ENCODE measurements at regions not wholly inside any gene's neighbourhood (a gene's known extent, or its start where the extent isn't known, plus 50 kb on each side); places are given as distances from the start of the nearest gene placed in this dataset.

- no peaks in the 10 kb centered on the region for H3K9me3 ChIP-seq (ENCODE audit: control insufficient read depth, low read length)
- H3K27ac ChIP-seq (ENCODE audit: insufficient read depth, low read depth, low read length, poor library complexity, severe bottlenecking) = no peak overlapping the region
- H3K27me3 ChIP-seq (ENCODE audit: control insufficient read depth, insufficient read depth, low read length, poor library complexity, severe bottlenecking) = no peaks in the 10 kb centered on the region
- no peaks in the 10 kb centered on the region for H3K36me3 ChIP-seq (ENCODE audit: control insufficient read depth, insufficient read depth, low read length)
- no peaks in the 10 kb centered on the region for H3K4me1 ChIP-seq (ENCODE audit: control insufficient read depth, insufficient read depth, low read length)
- 92 to 93% methylated on average over 5 of the region's 5 CpGs for WGBS, 2 experiments
- H3K4me3 ChIP-seq (ENCODE audit: insufficient read depth, low read depth, low read length) = no peak overlapping the region
Observed at GRCh38 chr7:106423821-106424475, 139.2 kb upstream of the NAMPT start.

GRCh38 chr7:106423111-106423510 is 138.3 kb upstream of the NAMPT start:
- Histone ChIP-seq H3K4me3 (ENCODE audit: insufficient read depth, low read depth, low read length) (no peak overlapping the region), H3K27me3 (ENCODE audit: control insufficient read depth, insufficient read depth, low read length, poor library complexity, severe bottlenecking) (no peaks in the 10 kb centered on the region), H3K4me1 (ENCODE audit: control insufficient read depth, insufficient read depth, low read length) (no peaks in the 10 kb centered on the region), H3K9me3 (ENCODE audit: control insufficient read depth, low read length) (no peaks in the 10 kb centered on the region), H3K27ac (ENCODE audit: insufficient read depth, low read depth, low read length, poor library complexity, severe bottlenecking) (no peak overlapping the region), H3K36me3 (ENCODE audit: control insufficient read depth, insufficient read depth, low read length) (no peaks in the 10 kb centered on the region)
- 94 to 95% methylated on average over 5 of the region's 5 CpGs for WGBS, 2 experiments

GRCh38 chr7:106421181-106421762 is 136.5 kb upstream of the NAMPT start:
- Histone ChIP-seq H3K36me3 (ENCODE audit: control insufficient read depth, insufficient read depth, low read length) (no peaks in the 10 kb centered on the region), H3K9me3 (ENCODE audit: control insufficient read depth, low read length) (no peaks in the 10 kb centered on the region), H3K4me3 (ENCODE audit: insufficient read depth, low read depth, low read length) (no peak overlapping the region), H3K27me3 (ENCODE audit: control insufficient read depth, insufficient read depth, low read length, poor library complexity, severe bottlenecking) (no peaks in the 10 kb centered on the region), H3K4me1 (ENCODE audit: control insufficient read depth, insufficient read depth, low read length) (no peaks in the 10 kb centered on the region), H3K27ac (ENCODE audit: insufficient read depth, low read depth, low read length, poor library complexity, severe bottlenecking) (no peak overlapping the region)
- WGBS, 2 experiments = 94 to 97% methylated on average over 5 to 6 of the region's 6 CpGs

GRCh38 chr7:106420736-106421135 is 136.0 kb upstream of the NAMPT start:
- no peak overlapping the region for H3K4me3 ChIP-seq (ENCODE audit: insufficient read depth, low read depth, low read length)
- no peaks in the 10 kb centered on the region for H3K36me3 ChIP-seq (ENCODE audit: control insufficient read depth, insufficient read depth, low read length)
- 84 to 85% methylated on average over 5 of the region's 5 CpGs for WGBS, 2 experiments
- H3K9me3 ChIP-seq (ENCODE audit: control insufficient read depth, low read length) = no peaks in the 10 kb centered on the region
- no peak overlapping the region for H3K27ac ChIP-seq (ENCODE audit: insufficient read depth, low read depth, low read length, poor library complexity, severe bottlenecking)
- no peaks in the 10 kb centered on the region for H3K4me1 ChIP-seq (ENCODE audit: control insufficient read depth, insufficient read depth, low read length)
- no peaks in the 10 kb centered on the region for H3K27me3 ChIP-seq (ENCODE audit: control insufficient read depth, insufficient read depth, low read length, poor library complexity, severe bottlenecking)

GRCh38 chr7:106420210-106420609 is 135.4 kb upstream of the NAMPT start:
- H3K27me3 ChIP-seq (ENCODE audit: control insufficient read depth, insufficient read depth, low read length, poor library complexity, severe bottlenecking) = no peaks in the 10 kb centered on the region
- H3K27ac ChIP-seq (ENCODE audit: insufficient read depth, low read depth, low read length, poor library complexity, severe bottlenecking) = no peak overlapping the region
- H3K36me3 ChIP-seq (ENCODE audit: control insufficient read depth, insufficient read depth, low read length) = no peaks in the 10 kb centered on the region
- WGBS, 2 experiments = 85 to 91% methylated on average over 2 of the region's 2 CpGs
- no peaks in the 10 kb centered on the region for H3K4me1 ChIP-seq (ENCODE audit: control insufficient read depth, insufficient read depth, low read length)
- H3K4me3 ChIP-seq (ENCODE audit: insufficient read depth, low read depth, low read length) = no peak overlapping the region
- H3K9me3 ChIP-seq (ENCODE audit: control insufficient read depth, low read length) = no peaks in the 10 kb centered on the region

- Histone ChIP-seq H3K27me3 (ENCODE audit: control insufficient read depth, insufficient read depth, low read length, poor library complexity, severe bottlenecking) (no peaks in the 10 kb centered on the region), H3K4me3 (ENCODE audit: insufficient read depth, low read depth, low read length) (no peak overlapping the region), H3K36me3 (ENCODE audit: control insufficient read depth, insufficient read depth, low read length) (no peaks in the 10 kb centered on the region), H3K27ac (ENCODE audit: insufficient read depth, low read depth, low read length, poor library complexity, severe bottlenecking) (no peak overlapping the region), H3K9me3 (ENCODE audit: control insufficient read depth, low read length) (no peaks in the 10 kb centered on the region), H3K4me1 (ENCODE audit: control insufficient read depth, insufficient read depth, low read length) (no peaks in the 10 kb centered on the region)
- WGBS, 2 experiments = 95% methylated on average over 9 of the region's 9 CpGs
Observed at GRCh38 chr7:106419455-106420182, 134.8 kb upstream of the NAMPT start.

GRCh38 chr7:106418526-106418925 is 133.7 kb upstream of the NAMPT start:
- Histone ChIP-seq H3K9me3 (ENCODE audit: control insufficient read depth, low read length) (no peaks in the 10 kb centered on the region), H3K36me3 (ENCODE audit: control insufficient read depth, insufficient read depth, low read length) (no peaks in the 10 kb centered on the region), H3K4me1 (ENCODE audit: control insufficient read depth, insufficient read depth, low read length) (no peaks in the 10 kb centered on the region), H3K27ac (ENCODE audit: insufficient read depth, low read depth, low read length, poor library complexity, severe bottlenecking) (no peak overlapping the region), H3K27me3 (ENCODE audit: control insufficient read depth, insufficient read depth, low read length, poor library complexity, severe bottlenecking) (no peaks in the 10 kb centered on the region), H3K4me3 (ENCODE audit: insufficient read depth, low read depth, low read length) (no peak overlapping the region)
- 91 to 94% methylated on average over 2 of the region's 2 CpGs for WGBS, 2 experiments

- no peaks in the 10 kb centered on the region for H3K9me3 ChIP-seq (ENCODE audit: control insufficient read depth, low read length)
- H3K27ac ChIP-seq (ENCODE audit: insufficient read depth, low read depth, low read length, poor library complexity, severe bottlenecking) = no peak overlapping the region
- H3K36me3 ChIP-seq (ENCODE audit: control insufficient read depth, insufficient read depth, low read length) = no peaks in the 10 kb centered on the region
- 91 to 92% methylated on average over 1 of the region's 1 CpG for WGBS, 2 experiments
- no peaks in the 10 kb centered on the region for H3K27me3 ChIP-seq (ENCODE audit: control insufficient read depth, insufficient read depth, low read length, poor library complexity, severe bottlenecking)
- H3K4me1 ChIP-seq (ENCODE audit: control insufficient read depth, insufficient read depth, low read length) = no peaks in the 10 kb centered on the region
- no peak overlapping the region for H3K4me3 ChIP-seq (ENCODE audit: insufficient read depth, low read depth, low read length)
Observed at GRCh38 chr7:106418094-106418493, 133.3 kb upstream of the NAMPT start.

GRCh38 chr7:106417273-106417902 is 132.6 kb upstream of the NAMPT start:
- WGBS, 2 experiments = 76 to 81% methylated on average over 6 of the region's 6 CpGs
- Histone ChIP-seq H3K4me1 (ENCODE audit: control insufficient read depth, insufficient read depth, low read length) (no peaks in the 10 kb centered on the region), H3K27ac (ENCODE audit: insufficient read depth, low read depth, low read length, poor library complexity, severe bottlenecking) (no peak overlapping the region), H3K4me3 (ENCODE audit: insufficient read depth, low read depth, low read length) (no peak overlapping the region), H3K9me3 (ENCODE audit: control insufficient read depth, low read length) (no peaks in the 10 kb centered on the region), H3K27me3 (ENCODE audit: control insufficient read depth, insufficient read depth, low read length, poor library complexity, severe bottlenecking) (no peaks in the 10 kb centered on the region), H3K36me3 (ENCODE audit: control insufficient read depth, insufficient read depth, low read length) (no peaks in the 10 kb centered on the region)

- H3K4me3 ChIP-seq (ENCODE audit: insufficient read depth, low read depth, low read length) = no peak overlapping the region
- no peak overlapping the region for H3K27ac ChIP-seq (ENCODE audit: insufficient read depth, low read depth, low read length, poor library complexity, severe bottlenecking)
- H3K4me1 ChIP-seq (ENCODE audit: control insufficient read depth, insufficient read depth, low read length) = no peaks in the 10 kb centered on the region
- no peaks in the 10 kb centered on the region for H3K27me3 ChIP-seq (ENCODE audit: control insufficient read depth, insufficient read depth, low read length, poor library complexity, severe bottlenecking)
- H3K36me3 ChIP-seq (ENCODE audit: control insufficient read depth, insufficient read depth, low read length) = no peaks in the 10 kb centered on the region
- H3K9me3 ChIP-seq (ENCODE audit: control insufficient read depth, low read length) = no peaks in the 10 kb centered on the region
Observed at GRCh38 chr7:106416430-106416829, 131.6 kb upstream of the NAMPT start.
